ENCODE measurements at regions not wholly inside any gene's neighbourhood (a gene's known extent, or its start where the extent isn't known, plus 50 kb on each side); places are given as distances from the start of the nearest gene placed in this dataset.

- no peak for TF ChIP-seq GATA2 (IDR thresholded peaks at IDR 0.05; ENCODE audit: low read depth, low read length)
- no peak for TF ChIP-seq GATA3 (IDR thresholded peaks at IDR 0.05; ENCODE audit: low read depth, low read length)
Observed at GRCh38 chr5:54705994-54706653, 188.6 kb downstream of the SNX18 start.
